Dermis microvascular lymphatic vessel endothelial cell (primary cell): ENCODE measurements at regions not wholly inside any gene's neighbourhood (a gene's known extent, or its start where the extent isn't known, plus 50 kb on each side); places are given as distances from the start of the nearest gene placed in this dataset.
"Not testable (repeated sequence)": the region's sequence is repeated elsewhere in the genome, so short reads cannot be mapped to it uniquely, and the experiment has no call there.

Experiments
- DNase-seq, 2 donors: peaks; one replicate each; pipeline versions ENCODE4 v3.0.0 to v3.0.0-alpha.2; 2010; ENCODE audit warnings: low read depth in 2 of 2

- DNase-seq: no peak
Observed at GRCh38 chr5:166570865-166571264, 1720.6 kb upstream of the WWC1 start.

- no peak for DNase-seq
Observed at GRCh38 chr5:166571668-166572067, 1719.8 kb upstream of the WWC1 start.

DNA sequence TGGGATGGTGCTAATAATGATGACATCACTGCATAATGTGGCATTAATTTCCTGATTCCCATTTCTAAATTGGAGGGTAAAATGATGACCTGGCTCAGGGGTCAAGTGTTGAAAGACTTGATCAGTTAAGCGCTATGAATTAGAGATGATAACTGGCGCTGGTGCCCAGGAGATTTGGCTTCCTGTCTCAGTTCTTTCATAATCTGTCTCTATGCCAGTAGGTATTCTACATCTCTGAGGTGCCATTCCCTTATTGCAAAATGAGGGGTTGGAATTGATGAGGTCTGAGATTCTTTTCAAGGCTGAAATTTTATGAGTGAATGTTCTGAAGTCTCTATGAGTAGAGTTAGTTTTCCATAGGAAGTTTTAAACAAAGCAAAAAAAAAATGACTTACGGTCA, 1715.1 kb upstream of the WWC1 start:
- DNase-seq: no peak

DNA sequence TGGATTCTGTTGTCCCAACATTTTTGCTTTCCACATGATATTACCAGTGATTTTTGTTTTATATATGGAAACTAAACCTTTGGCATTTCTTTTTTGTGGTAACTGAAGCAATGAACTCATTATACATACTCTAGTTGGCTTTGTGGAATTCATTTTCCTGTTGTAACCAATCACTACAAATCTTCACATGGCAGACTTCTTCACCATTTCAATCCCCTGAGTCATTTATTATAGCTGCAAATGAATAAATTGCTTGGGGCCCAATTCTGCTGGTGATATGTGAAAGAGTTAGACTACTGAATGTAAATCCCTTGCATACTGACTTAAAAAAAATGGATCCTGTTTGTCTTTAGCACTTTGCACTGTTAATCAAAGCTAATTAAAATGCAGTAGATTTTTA, 1709.6 kb upstream of the WWC1 start:
- no peak for DNase-seq

DNA sequence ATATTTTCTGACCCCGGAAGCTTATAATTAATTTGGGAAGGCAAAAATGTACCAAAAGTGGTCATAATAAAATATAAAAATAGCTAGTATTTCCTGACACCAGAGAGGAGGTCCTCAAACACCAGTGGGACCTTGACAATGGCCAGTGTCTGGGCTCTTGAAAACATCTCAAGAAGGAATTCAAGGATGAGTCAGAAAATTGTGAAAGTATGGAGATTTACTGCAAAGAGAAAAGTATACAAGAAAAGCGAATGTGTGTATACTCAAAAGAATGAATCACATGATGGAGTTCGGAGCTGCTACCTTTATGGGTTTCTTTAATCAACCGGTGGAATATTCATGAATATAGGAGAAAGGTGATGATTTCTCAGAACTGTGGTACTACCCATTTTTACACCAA, 1709.0 kb upstream of the WWC1 start:
- DNase-seq: no peak

- no peak for DNase-seq
Observed at GRCh38 chr5:166594567-166594966, 1696.9 kb upstream of the WWC1 start.

DNA sequence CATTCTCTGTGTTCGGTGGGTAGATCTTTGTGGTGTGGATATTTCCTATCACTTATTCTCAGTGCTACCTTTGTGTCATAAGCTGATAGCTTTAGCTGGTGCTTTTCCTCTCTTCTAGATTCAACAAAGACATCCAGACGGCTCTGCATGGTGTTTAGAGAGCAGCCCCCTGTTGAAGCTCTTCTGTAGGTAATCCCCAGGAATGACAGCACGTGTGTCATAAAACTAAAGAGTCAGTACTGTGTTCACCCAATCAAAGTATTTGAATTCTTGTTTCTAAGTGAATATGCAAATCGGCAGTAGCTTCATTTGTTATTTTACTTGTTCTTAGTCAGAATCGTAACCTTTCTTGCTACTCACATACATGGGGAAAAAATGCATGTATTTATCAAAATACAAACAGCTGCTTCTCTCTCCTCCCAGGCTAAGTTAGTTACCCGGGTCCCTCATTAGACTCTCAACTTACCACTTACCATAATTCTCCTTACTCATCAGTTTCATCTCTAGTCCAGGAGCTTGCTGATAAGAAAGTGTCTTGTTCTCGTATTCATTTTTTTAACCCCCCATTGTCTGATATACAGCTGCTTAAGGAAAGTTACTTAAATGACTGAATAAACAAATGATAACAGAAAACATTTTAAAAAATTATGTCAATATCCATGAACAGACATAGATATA, 1696.0 kb upstream of the WWC1 start:
- DNase-seq: no peak

DNA sequence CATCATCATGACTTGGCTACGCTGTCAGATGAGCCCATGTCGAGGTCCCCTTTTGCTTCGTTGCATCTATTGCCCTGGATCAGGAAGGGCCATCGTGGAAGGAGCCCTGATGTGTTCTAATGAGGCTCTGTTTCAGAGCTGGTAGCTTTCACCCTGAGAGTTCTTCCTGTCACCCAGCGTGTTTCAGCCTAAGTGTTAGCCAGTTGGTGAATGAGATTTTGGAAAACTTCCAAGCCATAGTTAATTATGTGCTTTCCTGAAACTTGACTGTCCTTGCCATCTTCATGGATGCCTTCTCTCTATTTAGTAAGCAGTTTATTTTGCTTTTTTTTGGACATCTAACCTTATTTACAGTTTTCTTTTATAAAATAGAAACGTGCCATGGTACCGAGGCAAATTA, 1695.4 kb upstream of the WWC1 start:
- DNase-seq: no peak

DNA sequence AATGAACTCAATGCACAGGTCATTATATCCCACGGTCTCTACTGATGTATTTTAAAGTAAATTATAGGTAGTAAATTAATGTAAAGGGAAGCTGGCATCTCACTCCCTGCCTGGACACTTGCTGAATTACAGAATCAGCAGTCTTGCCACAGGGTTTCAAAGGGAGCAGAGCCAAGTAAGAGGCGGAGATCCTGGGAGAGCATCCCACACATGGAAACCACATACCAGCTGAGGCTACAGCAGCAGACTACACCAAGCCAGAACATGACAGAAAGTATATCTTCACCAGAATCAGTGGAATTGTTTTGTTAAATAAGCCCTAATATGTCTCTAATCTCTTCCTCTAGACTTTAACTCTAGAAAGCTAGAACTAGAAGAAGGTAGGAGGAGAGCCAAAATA, 1689.2 kb upstream of the WWC1 start:
- no peak for DNase-seq

DNA sequence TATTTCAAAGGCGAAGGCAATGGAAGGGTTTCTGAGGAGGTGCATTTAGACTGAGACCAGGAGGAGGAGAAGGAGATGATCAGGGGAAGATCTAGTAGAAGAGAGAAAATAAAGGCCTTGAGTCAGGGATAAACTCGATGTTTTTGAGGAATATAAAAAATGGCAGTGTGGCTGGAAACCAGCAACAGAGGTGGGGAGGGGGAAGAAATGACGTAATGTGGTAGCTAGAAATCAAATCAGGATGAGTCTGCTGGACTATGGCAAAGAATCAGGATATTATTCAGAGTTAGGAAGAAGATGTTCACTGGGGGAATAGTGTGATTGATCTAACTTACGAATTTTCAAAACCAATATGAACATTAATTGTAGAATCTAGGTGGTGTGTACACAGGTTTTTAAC, 1673.9 kb upstream of the WWC1 start:
- no peak for DNase-seq

DNA sequence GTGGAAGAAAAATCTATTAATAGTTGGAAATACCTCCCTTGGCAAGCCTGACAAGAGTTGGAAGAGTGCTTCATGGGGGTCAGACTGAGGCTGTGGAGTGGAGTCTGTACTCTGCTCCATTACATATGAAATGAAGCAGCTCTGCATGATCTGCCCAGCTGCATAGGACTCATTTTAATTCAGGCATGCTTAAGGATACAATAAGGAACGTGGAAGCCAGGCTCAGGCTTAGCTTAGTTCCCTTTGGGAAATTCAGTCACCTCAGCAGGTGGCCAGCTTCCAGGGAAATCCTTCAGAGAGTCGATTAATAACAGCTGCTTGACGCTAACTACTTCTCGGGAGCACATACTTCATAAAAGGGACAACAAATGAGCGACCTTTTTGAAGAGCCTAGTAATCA, 1672.9 kb upstream of the WWC1 start:
- no peak for DNase-seq

GRCh38 chr5:166624573-166624972, 1666.9 kb upstream of the WWC1 start:
- DNase-seq: no peak

DNA sequence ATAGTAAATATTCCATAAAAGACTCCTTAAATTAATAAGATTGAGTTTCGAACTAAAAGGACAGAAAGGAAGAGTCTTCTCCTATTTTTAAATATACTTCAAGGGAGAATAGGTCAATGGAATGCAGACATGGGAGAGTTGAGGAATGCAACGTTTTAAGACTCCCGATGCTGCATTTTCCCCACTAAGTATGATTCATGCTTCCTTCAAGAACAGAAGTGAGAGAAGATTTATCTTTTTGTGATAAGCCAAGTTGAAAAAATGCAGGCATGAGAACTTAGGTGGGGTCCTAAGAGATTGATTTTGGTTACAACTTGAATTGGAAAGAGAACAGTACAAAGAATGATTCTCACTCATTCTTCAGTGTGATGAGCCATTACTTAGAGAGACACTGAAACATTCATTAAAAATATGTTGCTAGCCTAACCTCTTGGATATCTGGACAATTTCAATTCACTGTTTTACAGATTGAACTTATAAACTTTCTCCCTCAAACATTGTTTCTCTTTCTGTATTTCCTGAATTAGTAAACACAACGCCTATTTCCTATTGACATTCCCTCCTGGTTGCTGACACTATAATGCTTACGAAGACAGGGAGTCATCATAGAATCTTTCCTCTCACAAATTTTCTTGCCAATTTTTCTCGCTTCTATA, 1666.1 kb upstream of the WWC1 start:
- no peak for DNase-seq

GRCh38 chr5:166637295-166637694, 1654.2 kb upstream of the WWC1 start:
- no peak for DNase-seq

- DNase-seq: no peak
Observed at GRCh38 chr5:166639151-166639550, 1652.3 kb upstream of the WWC1 start.

DNA sequence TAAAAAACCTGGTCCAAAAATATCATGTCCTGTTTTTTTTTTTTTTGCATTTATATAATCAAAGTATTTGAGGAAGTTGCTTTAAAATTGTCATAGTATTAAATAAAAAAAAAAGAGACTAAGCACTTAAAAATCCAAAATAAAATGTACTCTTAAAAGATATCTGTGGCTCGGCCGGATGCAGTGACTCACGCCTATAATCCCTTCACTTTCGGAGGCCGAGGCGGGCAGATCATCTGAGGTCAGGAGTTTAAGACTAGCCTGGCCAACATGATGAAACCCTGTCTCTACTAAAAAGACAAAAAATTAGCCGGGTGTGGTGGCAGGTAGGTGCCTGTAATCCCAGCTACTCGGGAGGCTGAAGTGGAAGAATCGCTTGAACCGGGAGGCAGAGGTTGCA, 1651.3 kb upstream of the WWC1 start:
- DNase-seq: not testable (repeated sequence)

DNA sequence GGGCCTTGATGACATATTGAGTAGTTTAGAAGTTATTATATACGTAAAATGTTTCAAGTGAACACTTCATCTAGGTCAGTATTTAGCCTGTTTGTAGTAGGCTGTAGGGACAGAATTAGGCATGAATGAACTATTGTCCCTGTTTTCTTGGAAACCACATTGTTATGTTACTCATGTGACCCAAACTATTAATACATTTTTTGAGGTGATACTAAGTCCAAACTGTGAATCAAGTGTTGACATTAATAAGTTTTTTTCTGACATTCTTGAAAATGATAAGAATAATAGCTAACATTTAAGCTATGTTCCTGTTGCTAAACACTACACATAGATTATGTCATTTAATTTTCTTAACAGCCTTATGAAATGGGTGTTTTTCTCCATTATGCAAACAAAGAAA, 1642.7 kb upstream of the WWC1 start:
- DNase-seq: no peak

DNA sequence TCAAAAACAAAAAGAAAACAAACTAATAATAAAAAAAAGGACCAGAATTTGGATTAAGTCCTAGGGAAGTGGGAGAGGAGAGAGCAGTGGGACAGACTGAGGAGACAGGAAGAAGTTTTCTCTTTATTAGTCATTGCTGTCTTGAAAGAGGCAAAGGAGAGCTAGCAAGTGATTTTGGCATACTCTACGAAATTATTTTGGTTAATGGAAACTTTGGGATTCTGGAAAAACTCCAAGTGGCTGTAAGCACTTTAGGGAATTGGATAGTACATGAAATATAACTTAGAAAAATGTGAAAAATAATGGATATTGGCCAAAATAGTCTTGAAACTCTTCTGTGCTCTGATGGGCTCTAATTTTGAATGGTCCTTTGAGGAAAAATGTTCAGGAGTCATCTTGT, 1641.8 kb upstream of the WWC1 start:
- no peak for DNase-seq

GRCh38 chr5:166651234-166651633, 1640.2 kb upstream of the WWC1 start:
- DNase-seq: no peak

- no peak for DNase-seq
Observed at GRCh38 chr5:166671811-166672210, 1619.6 kb upstream of the WWC1 start.

DNA sequence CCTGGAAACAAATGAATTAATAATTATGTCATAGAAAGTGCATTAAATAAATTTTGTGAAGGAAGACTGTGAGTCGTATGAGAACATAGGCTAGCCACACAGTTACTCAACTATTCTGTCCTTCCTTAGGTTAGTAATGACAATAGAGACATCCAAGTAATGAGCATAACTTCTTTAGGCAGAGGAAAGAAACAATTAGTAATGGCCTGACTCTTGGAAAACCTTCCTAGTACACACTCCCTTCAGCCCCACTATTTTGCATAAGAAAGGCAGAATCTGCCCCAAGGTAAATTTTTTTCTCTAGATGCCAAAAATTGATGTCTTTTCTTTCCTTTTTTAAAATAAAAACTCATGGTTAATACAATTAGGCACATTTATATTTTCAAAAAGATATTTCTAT, 1619.0 kb upstream of the WWC1 start:
- no peak for DNase-seq

- DNase-seq: no peak
Observed at GRCh38 chr5:166677891-166678290, 1613.6 kb upstream of the WWC1 start.

- DNase-seq: no peak
Observed at GRCh38 chr5:166679331-166679730, 1612.1 kb upstream of the WWC1 start.

- DNase-seq: no peak
Observed at GRCh38 chr5:166695326-166695725, 1596.1 kb upstream of the WWC1 start.
